ENCODE measurements at regions not wholly inside any gene's neighbourhood (a gene's known extent, or its start where the extent isn't known, plus 50 kb on each side); places are given as distances from the start of the nearest gene placed in this dataset.

DNA sequence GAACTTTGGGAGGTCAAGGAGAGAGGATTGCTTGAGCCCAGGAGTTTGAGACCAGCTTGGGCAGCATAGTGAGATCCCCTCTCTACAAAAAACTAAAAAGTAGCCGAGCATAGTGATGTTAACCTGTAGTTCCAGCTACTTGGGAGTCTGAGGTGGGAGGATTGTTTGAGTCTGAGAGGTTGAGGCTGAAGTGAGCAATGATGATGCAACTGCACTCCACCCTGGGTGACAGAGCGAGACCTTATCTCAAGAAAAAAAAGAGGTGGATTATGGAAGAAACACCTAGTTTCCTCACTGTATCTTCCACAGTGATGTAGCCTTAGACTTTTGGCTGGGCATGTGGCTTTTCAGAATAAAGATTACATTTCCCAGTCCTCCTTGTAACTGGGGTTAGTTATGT, 237.2 kb upstream of the SPRED2 start:
- TF ChIP-seq, protein P1, sequence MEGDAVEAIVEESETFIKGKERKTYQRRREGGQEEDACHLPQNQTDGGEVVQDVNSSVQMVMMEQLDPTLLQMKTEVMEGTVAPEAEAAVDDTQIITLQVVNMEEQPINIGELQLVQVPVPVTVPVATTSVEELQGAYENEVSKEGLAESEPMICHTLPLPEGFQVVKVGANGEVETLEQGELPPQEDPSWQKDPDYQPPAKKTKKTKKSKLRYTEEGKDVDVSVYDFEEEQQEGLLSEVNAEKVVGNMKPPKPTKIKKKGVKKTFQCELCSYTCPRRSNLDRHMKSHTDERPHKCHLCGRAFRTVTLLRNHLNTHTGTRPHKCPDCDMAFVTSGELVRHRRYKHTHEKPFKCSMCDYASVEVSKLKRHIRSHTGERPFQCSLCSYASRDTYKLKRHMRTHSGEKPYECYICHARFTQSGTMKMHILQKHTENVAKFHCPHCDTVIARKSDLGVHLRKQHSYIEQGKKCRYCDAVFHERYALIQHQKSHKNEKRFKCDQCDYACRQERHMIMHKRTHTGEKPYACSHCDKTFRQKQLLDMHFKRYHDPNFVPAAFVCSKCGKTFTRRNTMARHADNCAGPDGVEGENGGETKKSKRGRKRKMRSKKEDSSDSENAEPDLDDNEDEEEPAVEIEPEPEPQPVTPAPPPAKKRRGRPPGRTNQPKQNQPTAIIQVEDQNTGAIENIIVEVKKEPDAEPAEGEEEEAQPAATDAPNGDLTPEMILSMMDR (IDR thresholded peaks at IDR 0.05; ENCODE audit: borderline replicate concordance, extremely low read depth, low read length, poor library complexity, severe bottlenecking): no peak
- TF ChIP-seq EZH2 (IDR thresholded peaks at IDR 0.05; ENCODE audit: borderline replicate concordance, low read depth, low read length, severe bottlenecking): no peak
